GM21619 (cell line): ENCODE measurements at regions not wholly inside any gene's neighbourhood (a gene's known extent, or its start where the extent isn't known, plus 50 kb on each side); places are given as distances from the start of the nearest gene placed in this dataset.

ENCODE experiments used
- ATAC-seq: cut with Tn5 transposase; IDR thresholded peaks from one replicate; pipeline ENCODE4 v1.9.1; 2021; ENCODE audit not compliant: unreplicated experiment

GRCh38 chr2:64704161-64704560, 50.4 kb upstream of the SERTAD2 start:
- ATAC-seq = no peak

- no peak for ATAC-seq
These were observed 51.3 kb upstream of the SERTAD2 start for GRCh38 chr2:64704996-64705395.

- no peak for ATAC-seq
These were observed 53.6 kb upstream of the SERTAD2 start for GRCh38 chr2:64707276-64707675.

- no peak for ATAC-seq
These were observed 55.1 kb upstream of the SERTAD2 start for GRCh38 chr2:64708829-64709228.

GRCh38 chr2:64711252-64711800, 57.6 kb upstream of the SERTAD2 start:
- ATAC-seq = no peak

GRCh38 chr2:64713686-64714085, 60.0 kb upstream of the SERTAD2 start:
- ATAC-seq = no peak

- ATAC-seq = no peak
These were observed 62.9 kb upstream of the SERTAD2 start for GRCh38 chr2:64716569-64716968.

GRCh38 chr2:64718250-64718885, 64.7 kb upstream of the SERTAD2 start:
- no peak for ATAC-seq

- ATAC-seq = no peak
These were observed 67.0 kb upstream of the SERTAD2 start for GRCh38 chr2:64720535-64721319.

- ATAC-seq = no peak
These were observed 67.6 kb upstream of the SERTAD2 start for GRCh38 chr2:64721320-64721623.

- ATAC-seq = no peak
These were observed 68.8 kb upstream of the SERTAD2 start for GRCh38 chr2:64722291-64723044.

- ATAC-seq = peak; percentile 91
These were observed 73.5 kb upstream of the SERTAD2 start for GRCh38 chr2:64727013-64727767.

GRCh38 chr2:64727843-64728463, 74.2 kb upstream of the SERTAD2 start:
- no peak for ATAC-seq

GRCh38 chr2:64730551-64731262, 77.0 kb upstream of the SERTAD2 start:
- no peak for ATAC-seq

GRCh38 chr2:64731263-64731643, 77.5 kb upstream of the SERTAD2 start:
- no peak for ATAC-seq

GRCh38 chr2:64731746-64732145, 78.0 kb upstream of the SERTAD2 start:
- no peak for ATAC-seq

- no peak for ATAC-seq
These were observed 78.4 kb upstream of the SERTAD2 start for GRCh38 chr2:64732146-64732545.

- no peak for ATAC-seq
These were observed 81.8 kb upstream of the SERTAD2 start for GRCh38 chr2:64735504-64735903.

GRCh38 chr2:64737547-64737946, 83.8 kb upstream of the SERTAD2 start:
- peak; percentile 58 for ATAC-seq

GRCh38 chr2:64738026-64738425, 84.3 kb upstream of the SERTAD2 start:
- ATAC-seq = peak; percentile 74
